ENCODE measurements at regions not wholly inside any gene's neighbourhood (a gene's known extent, or its start where the extent isn't known, plus 50 kb on each side); places are given as distances from the start of the nearest gene placed in this dataset.

DNA sequence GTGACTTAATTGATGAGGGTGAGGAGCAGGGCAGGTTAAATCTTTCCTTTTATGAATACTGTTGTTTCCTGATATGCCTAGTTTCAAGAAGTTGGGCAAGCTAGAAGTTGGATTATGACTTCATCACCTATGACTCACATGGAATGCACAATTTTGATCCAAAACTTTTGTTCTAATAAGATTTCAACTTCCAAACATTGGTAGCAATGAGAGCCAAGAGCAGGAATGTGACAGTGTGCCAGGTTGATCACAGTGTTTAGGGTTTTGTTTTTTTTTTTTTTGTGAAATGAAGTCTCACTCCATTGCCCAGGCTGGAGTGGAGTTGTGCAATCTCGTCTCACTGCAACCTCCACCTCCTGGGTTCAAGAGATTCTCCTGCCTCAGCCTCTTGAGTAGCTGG lies 349.4 kb downstream of the DUSP10 start:
- Histone ChIP-seq H3K27me3 (ENCODE audit: control insufficient read depth, insufficient read depth, low read length) (no peaks in the 10 kb centered on the region), H3K36me3 (ENCODE audit: control insufficient read depth, insufficient read depth, low read length) (no peaks in the 10 kb centered on the region), H3K4me3 (ENCODE audit: low read depth, low read length) (no peak overlapping the region)
- CTCF ChIA-PET: no interaction called here
- TF ChIP-seq, protein P1, sequence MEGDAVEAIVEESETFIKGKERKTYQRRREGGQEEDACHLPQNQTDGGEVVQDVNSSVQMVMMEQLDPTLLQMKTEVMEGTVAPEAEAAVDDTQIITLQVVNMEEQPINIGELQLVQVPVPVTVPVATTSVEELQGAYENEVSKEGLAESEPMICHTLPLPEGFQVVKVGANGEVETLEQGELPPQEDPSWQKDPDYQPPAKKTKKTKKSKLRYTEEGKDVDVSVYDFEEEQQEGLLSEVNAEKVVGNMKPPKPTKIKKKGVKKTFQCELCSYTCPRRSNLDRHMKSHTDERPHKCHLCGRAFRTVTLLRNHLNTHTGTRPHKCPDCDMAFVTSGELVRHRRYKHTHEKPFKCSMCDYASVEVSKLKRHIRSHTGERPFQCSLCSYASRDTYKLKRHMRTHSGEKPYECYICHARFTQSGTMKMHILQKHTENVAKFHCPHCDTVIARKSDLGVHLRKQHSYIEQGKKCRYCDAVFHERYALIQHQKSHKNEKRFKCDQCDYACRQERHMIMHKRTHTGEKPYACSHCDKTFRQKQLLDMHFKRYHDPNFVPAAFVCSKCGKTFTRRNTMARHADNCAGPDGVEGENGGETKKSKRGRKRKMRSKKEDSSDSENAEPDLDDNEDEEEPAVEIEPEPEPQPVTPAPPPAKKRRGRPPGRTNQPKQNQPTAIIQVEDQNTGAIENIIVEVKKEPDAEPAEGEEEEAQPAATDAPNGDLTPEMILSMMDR (IDR thresholded peaks at IDR 0.05; ENCODE audit: insufficient read depth, low read depth, low read length): no peak
- POLR2A ChIA-PET: interaction anchor here (0.6 to 0.7 kb wide), 2 partner anchors 14 to 569 kb away, joined by 3 read pairs; no protein-coding TSS in a partner anchor
- DNase-seq (ENCODE audit: low read depth): peak; percentile 67

- ChIA-PET POLR2A (no interaction called here), CTCF (interaction anchor here (0.5 to 1.9 kb wide), 3 partner anchors 22 to 356 kb away, joined by 3 to 4 read pairs (median 3); no protein-coding TSS in a partner anchor)
- no peaks in the 10 kb centered on the region for H3K36me3 ChIP-seq (ENCODE audit: control insufficient read depth, insufficient read depth, low read length)
- no peak overlapping the region for H3K4me3 ChIP-seq (ENCODE audit: low read depth, low read length)
- TF ChIP-seq, protein P1 (IDR thresholded peaks at IDR 0.05; ENCODE audit: insufficient read depth, low read depth, low read length): no peak
- peak; percentile 76 for DNase-seq (ENCODE audit: low read depth)
- H3K27me3 ChIP-seq (ENCODE audit: control insufficient read depth, insufficient read depth, low read length): no peaks in the 10 kb centered on the region; the same call in 1 of the 2 replicates
Measured at GRCh38 chr1:221394011-221394544, 347.8 kb downstream of the DUSP10 start.

DNA sequence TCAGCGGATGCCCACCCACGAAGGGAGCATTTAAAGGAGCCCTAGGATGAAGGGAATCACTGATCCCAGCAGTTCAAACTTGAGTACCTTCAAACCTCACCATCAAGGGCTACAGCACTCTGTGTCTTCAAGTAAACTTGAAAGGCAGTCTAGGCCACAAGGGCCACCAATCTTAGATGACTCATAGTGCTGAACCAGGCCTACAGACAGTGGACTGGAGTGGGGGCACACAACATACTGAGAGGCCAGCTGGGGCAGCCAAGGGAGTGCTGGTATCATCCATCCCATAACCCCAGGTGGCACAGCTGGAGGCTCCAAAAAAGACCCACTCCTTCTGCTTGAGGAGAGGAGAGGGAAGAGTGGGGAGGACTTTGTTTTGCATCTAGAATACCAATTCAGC lies 345.4 kb downstream of the DUSP10 start:
- DNase-seq (ENCODE audit: low read depth): no peak
- TF ChIP-seq, protein P1 (IDR thresholded peaks at IDR 0.05; ENCODE audit: insufficient read depth, low read depth, low read length): no peak
- Histone ChIP-seq H3K27me3 (ENCODE audit: control insufficient read depth, insufficient read depth, low read length) (no peaks in the 10 kb centered on the region; the same call in 1 of the 2 replicates), H3K4me3 (ENCODE audit: low read depth, low read length) (no peak overlapping the region), H3K36me3 (ENCODE audit: control insufficient read depth, insufficient read depth, low read length) (no peaks in the 10 kb centered on the region)
- CTCF ChIA-PET: no interaction called here
- POLR2A ChIA-PET: no interaction called here

DNA sequence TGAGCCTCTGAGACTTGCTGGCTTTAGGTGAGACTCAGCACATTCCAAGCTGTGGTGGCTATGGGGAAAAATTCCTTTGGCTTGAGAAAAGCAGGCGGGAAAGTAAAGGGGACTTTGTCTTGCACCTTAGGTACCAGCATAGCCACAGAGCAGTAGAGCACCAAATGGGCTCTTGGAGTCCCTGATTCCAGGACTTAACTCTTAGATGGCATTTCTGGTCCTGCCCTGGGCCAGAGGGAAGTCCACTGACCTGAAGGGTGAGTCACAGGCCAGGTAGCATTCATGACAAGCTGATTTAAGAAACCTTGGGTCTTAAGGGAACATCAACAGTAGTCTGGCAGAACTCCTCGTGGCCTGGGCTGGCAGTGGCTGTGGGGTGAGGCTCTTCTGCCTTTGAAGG lies 344.7 kb downstream of the DUSP10 start:
- no peaks in the 10 kb centered on the region; the same call in 1 of the 2 replicates for H3K27me3 ChIP-seq (ENCODE audit: control insufficient read depth, insufficient read depth, low read length)
- no peak overlapping the region for H3K4me3 ChIP-seq (ENCODE audit: low read depth, low read length)
- CTCF ChIA-PET: interaction anchor here (0.6 kb wide), 1 partner anchor 28 kb away, joined by 4 read pairs; no protein-coding TSS in a partner anchor
- no peaks in the 10 kb centered on the region for H3K36me3 ChIP-seq (ENCODE audit: control insufficient read depth, insufficient read depth, low read length)
- POLR2A ChIA-PET: no interaction called here
- TF ChIP-seq, protein P1 (IDR thresholded peaks at IDR 0.05; ENCODE audit: insufficient read depth, low read depth, low read length): no peak
- DNase-seq (ENCODE audit: low read depth): no peak

DNA sequence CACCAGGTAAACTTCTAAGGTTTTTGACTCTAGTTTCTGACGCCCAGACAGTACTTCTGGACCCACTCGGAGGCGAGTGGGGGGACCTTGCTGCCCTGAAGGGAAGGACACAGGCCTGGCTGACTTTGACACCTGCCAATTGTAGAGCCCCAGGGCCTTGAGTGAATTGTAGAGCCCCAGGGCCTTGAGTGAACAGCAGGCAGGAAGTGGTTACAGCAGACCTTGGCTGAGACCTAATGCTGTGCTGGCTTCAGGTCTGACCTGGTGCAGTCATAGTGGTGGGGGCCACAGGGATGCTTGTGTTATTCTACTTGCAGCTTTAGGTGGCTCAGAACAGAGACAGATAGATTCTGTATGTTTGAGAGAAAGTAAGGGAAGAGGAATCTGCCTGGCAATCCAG lies 344.3 kb downstream of the DUSP10 start:
- Histone ChIP-seq H3K27me3 (ENCODE audit: control insufficient read depth, insufficient read depth, low read length) (no peaks in the 10 kb centered on the region; the same call in 1 of the 2 replicates), H3K36me3 (ENCODE audit: control insufficient read depth, insufficient read depth, low read length) (no peaks in the 10 kb centered on the region), H3K4me3 (ENCODE audit: low read depth, low read length) (no peak overlapping the region)
- TF ChIP-seq, protein P1 (IDR thresholded peaks at IDR 0.05; ENCODE audit: insufficient read depth, low read depth, low read length): no peak
- POLR2A ChIA-PET: no interaction called here
- CTCF ChIA-PET: interaction anchor here (0.6 kb wide), 1 partner anchor 29 kb away, joined by 4 read pairs; no protein-coding TSS in a partner anchor
- no peak for DNase-seq (ENCODE audit: low read depth)

Measured in BJ (cell line).